Trophoblast cell (in vitro differentiated cells and primary cell): ENCODE measurements at regions not wholly inside any gene's neighbourhood (a gene's known extent, or its start where the extent isn't known, plus 50 kb on each side); places are given as distances from the start of the nearest gene placed in this dataset.

ENCODE experiments used
- DNase-seq, 2 donors: peaks; one replicate each; pipeline ENCODE4 v3.0.0-alpha.2; 2016
- H2AFZ ChIP-seq: 2 replicates; pipeline ENCODE4 v1.6.1; 2013; ENCODE audit warnings: low read length, moderate library complexity, mild to moderate bottlenecking; ENCODE audit not compliant: insufficient read depth, poor library complexity
- H2AK5ac ChIP-seq: 2 replicates; pipeline ENCODE4 v1.6.1; 2013; ENCODE audit warnings: mild to moderate bottlenecking, low read length
- H2BK120ac ChIP-seq: 2 replicates; pipeline ENCODE4 v1.6.1; 2013; ENCODE audit warnings: low read length, mild to moderate bottlenecking, moderate library complexity; ENCODE audit not compliant: insufficient read depth, poor library complexity
- H2BK12ac ChIP-seq: 2 replicates; pipeline ENCODE4 v1.6.1; 2013; ENCODE audit warnings: mild to moderate bottlenecking, low read length, moderate library complexity
- H2BK5ac ChIP-seq: 2 replicates; pipeline ENCODE4 v1.6.1; 2013; ENCODE audit warnings: low read length, low read depth, moderate library complexity, mild to moderate bottlenecking; ENCODE audit not compliant: poor library complexity
- H3K14ac ChIP-seq: 2 replicates; pipeline ENCODE4 v1.6.1; 2013; ENCODE audit warnings: mild to moderate bottlenecking, low read length
- H3K18ac ChIP-seq: 2 replicates; pipeline ENCODE4 v1.6.1; 2013; ENCODE audit warnings: mild to moderate bottlenecking, low read length
- H3K23ac ChIP-seq: 2 replicates; pipeline ENCODE4 v1.6.1; 2013; ENCODE audit warnings: low read length
- H3K27ac ChIP-seq: 2 replicates; pipeline ENCODE4 v1.5.1; 2013; ENCODE audit warnings: low read depth, mild to moderate bottlenecking, inconsistent platforms, low read length, moderate library complexity
- H3K27me3 ChIP-seq: 2 replicates; pipeline ENCODE4 v1.6.1; 2013; ENCODE audit warnings: inconsistent platforms, mild to moderate bottlenecking, low read length, moderate library complexity; ENCODE audit not compliant: insufficient read depth
- H3K36me3 ChIP-seq, 2 experiments: 1 replicate in 1 of 2; 2 replicates in 1 of 2; pipeline ENCODE4 v1.6.1; 2013; ENCODE audit warnings: low read length in 2 of 2, mild to moderate bottlenecking in 2 of 2, moderate library complexity in 1 of 2; ENCODE audit not compliant: insufficient read depth in 2 of 2, control insufficient read depth in 1 of 2
- H3K4ac ChIP-seq: 2 replicates; pipeline ENCODE4 v1.6.1; 2013; ENCODE audit warnings: low read depth, mild to moderate bottlenecking, low read length, moderate library complexity
- H3K4me1 ChIP-seq, 2 experiments: 1 replicate in 1 of 2; 2 replicates in 1 of 2; pipeline ENCODE4 v1.6.1; 2013; ENCODE audit warnings: low read length in 2 of 2, mild to moderate bottlenecking in 2 of 2, moderate library complexity in 1 of 2; ENCODE audit not compliant: insufficient read depth in 2 of 2, control insufficient read depth in 1 of 2
- H3K4me2 ChIP-seq: 2 replicates; pipeline ENCODE4 v1.6.1; 2013; ENCODE audit warnings: inconsistent platforms, mild to moderate bottlenecking, low read length, moderate library complexity
- H3K4me3 ChIP-seq: 2 replicates; pipeline ENCODE4 v1.5.1; 2013; ENCODE audit warnings: mild to moderate bottlenecking, low read depth, low read length, inconsistent platforms
- H3K79me1 ChIP-seq: one replicate; pipeline ENCODE4 v1.6.1; 2013; ENCODE audit warnings: low read length
- H3K79me2 ChIP-seq: 2 replicates; pipeline ENCODE4 v1.6.1; 2013; ENCODE audit warnings: low read length, mild to moderate bottlenecking; ENCODE audit not compliant: control insufficient read depth, insufficient read depth, poor library complexity
- H3K9ac ChIP-seq: 2 replicates; pipeline ENCODE4 v1.6.1; 2013; ENCODE audit warnings: mild to moderate bottlenecking, low read length
- H3K9me3 ChIP-seq: 2 replicates; pipeline ENCODE4 v1.6.1; 2013; ENCODE audit warnings: low read depth, mild to moderate bottlenecking, control low read depth, inconsistent platforms, low read length; ENCODE audit not compliant: insufficient read depth
- H4K12ac ChIP-seq: 2 replicates; pipeline ENCODE4 v1.6.1; 2013; ENCODE audit warnings: low read depth, mild to moderate bottlenecking, low read length, moderate library complexity
- H4K8ac ChIP-seq: 2 replicates; pipeline ENCODE4 v1.6.1; 2013; ENCODE audit warnings: low read depth, mild to moderate bottlenecking, low read length, moderate library complexity
- H4K91ac ChIP-seq: one replicate; pipeline ENCODE4 v1.6.1; 2013; ENCODE audit warnings: low read depth, mild to moderate bottlenecking, low read length, moderate library complexity
- WGBS: extraction: QIAGEN DNeasy Blood & Tissue Kit; methylation state at CpG from one replicate; pipeline ENCODE4 v1.1.7; 2013; ENCODE audit warnings: missing lambda C conversion rate; ENCODE audit not compliant: insufficient read length, insufficient coverage; ENCODE audit errors: extremely low coverage; 5-methylcytosine and 5-hydroxymethylcytosine counted together

- H3K9ac ChIP-seq = no peak overlapping the region
- H3K23ac ChIP-seq = no peak overlapping the region
- no peak overlapping the region for H4K8ac ChIP-seq
- H4K12ac ChIP-seq = no peak overlapping the region
- no peak overlapping the region for H3K14ac ChIP-seq
- H3K79me2 ChIP-seq = no peaks in the 10 kb centered on the region
- H2AK5ac ChIP-seq = no peak overlapping the region
- H3K79me1 ChIP-seq = no peaks in the 10 kb centered on the region
- no peak overlapping the region for H3K4me2 ChIP-seq
- no peak overlapping the region for H3K27ac ChIP-seq
- H3K4me3 ChIP-seq = no peak overlapping the region
- no peaks in the 10 kb centered on the region for H3K9me3 ChIP-seq
- no peak overlapping the region for H3K18ac ChIP-seq
- H3K36me3 ChIP-seq = no peaks in the 10 kb centered on the region
- no peak for DNase-seq
- no peak overlapping the region for H2AFZ ChIP-seq
- H2BK12ac ChIP-seq = no peak overlapping the region
- no peak overlapping the region for H3K4ac ChIP-seq
- no peak overlapping the region for H2BK5ac ChIP-seq
- no peak overlapping the region for H2BK120ac ChIP-seq
- peaks cover 0 to 2% of the 10 kb centered on the region in 2 experiments for H3K4me1 ChIP-seq
- no CpG with 5 or more reads among the region's 2 CpGs for WGBS
- H3K27me3 ChIP-seq = no peaks in the 10 kb centered on the region
- no peak overlapping the region for H4K91ac ChIP-seq
Observed at GRCh38 chr9:74355107-74355506, 142.0 kb upstream of the RORB start.

GRCh38 chr9:74357577-74357976, 139.6 kb upstream of the RORB start:
- no peaks in the 10 kb centered on the region for H3K79me2 ChIP-seq
- no peak overlapping the region for H2BK5ac ChIP-seq
- no peak overlapping the region for H3K9ac ChIP-seq
- no peak overlapping the region for H4K12ac ChIP-seq
- H2BK120ac ChIP-seq = no peak overlapping the region
- DNase-seq = no peak
- H3K4ac ChIP-seq = no peak overlapping the region
- H3K27ac ChIP-seq = no peak overlapping the region
- H4K8ac ChIP-seq = no peak overlapping the region
- no peak overlapping the region for H3K4me2 ChIP-seq
- no peaks in the 10 kb centered on the region for H3K27me3 ChIP-seq
- H2AK5ac ChIP-seq = no peak overlapping the region
- H3K79me1 ChIP-seq = no peaks in the 10 kb centered on the region
- peaks cover 0 to 2% of the 10 kb centered on the region in 2 experiments for H3K4me1 ChIP-seq
- no peak overlapping the region for H4K91ac ChIP-seq
- no peak overlapping the region for H2AFZ ChIP-seq
- H3K18ac ChIP-seq = no peak overlapping the region
- H2BK12ac ChIP-seq = no peak overlapping the region
- H3K4me3 ChIP-seq = no peak overlapping the region
- H3K36me3 ChIP-seq = no peaks in the 10 kb centered on the region
- WGBS = no CpG with 5 or more reads among the region's 2 CpGs
- H3K14ac ChIP-seq = no peak overlapping the region
- no peaks in the 10 kb centered on the region for H3K9me3 ChIP-seq
- no peak overlapping the region for H3K23ac ChIP-seq

- H4K91ac ChIP-seq = no peak overlapping the region
- DNase-seq = no peak
- no peak overlapping the region for H4K12ac ChIP-seq
- no peak overlapping the region for H4K8ac ChIP-seq
- no peaks in the 10 kb centered on the region for H3K9me3 ChIP-seq
- H3K79me1 ChIP-seq = no peaks in the 10 kb centered on the region
- H3K79me2 ChIP-seq = no peaks in the 10 kb centered on the region
- H3K4me2 ChIP-seq = no peak overlapping the region
- H3K4ac ChIP-seq = no peak overlapping the region
- H3K9ac ChIP-seq = no peak overlapping the region
- H3K36me3 ChIP-seq = no peaks in the 10 kb centered on the region
- H3K4me1 ChIP-seq = peaks cover 0 to 2% of the 10 kb centered on the region in 2 experiments
- no peak overlapping the region for H2BK12ac ChIP-seq
- no peak overlapping the region for H3K23ac ChIP-seq
- H3K14ac ChIP-seq = no peak overlapping the region
- no peak overlapping the region for H2BK120ac ChIP-seq
- no peak overlapping the region for H2AK5ac ChIP-seq
- WGBS = no CpG with 5 or more reads among the region's 4 CpGs
- H3K4me3 ChIP-seq = no peak overlapping the region
- no peak overlapping the region for H3K27ac ChIP-seq
- H2AFZ ChIP-seq = no peak overlapping the region
- H3K27me3 ChIP-seq = no peaks in the 10 kb centered on the region
- no peak overlapping the region for H2BK5ac ChIP-seq
- no peak overlapping the region for H3K18ac ChIP-seq
Observed at GRCh38 chr9:74358959-74359358, 138.2 kb upstream of the RORB start.

- Histone ChIP-seq H3K79me1 (no peaks in the 10 kb centered on the region), H3K27me3 (no peaks in the 10 kb centered on the region), H2BK120ac (no peak overlapping the region), H3K4me3 (no peak overlapping the region), H3K4me2 (no peak overlapping the region), H2BK5ac (no peak overlapping the region), H3K79me2 (no peaks in the 10 kb centered on the region), H3K4ac (no peak overlapping the region), H3K9ac (no peak overlapping the region), H2BK12ac (no peak overlapping the region), H3K23ac (no peak overlapping the region), H3K14ac (no peak overlapping the region), H3K4me1 (peaks cover 0 to 2% of the 10 kb centered on the region in 2 experiments), H4K8ac (no peak overlapping the region), H3K36me3 (no peaks in the 10 kb centered on the region), H3K18ac (no peak overlapping the region), H4K91ac (no peak overlapping the region), H2AK5ac (no peak overlapping the region), H3K27ac (no peak overlapping the region), H3K9me3 (no peaks in the 10 kb centered on the region), H4K12ac (no peak overlapping the region), H2AFZ (no peak overlapping the region)
- no CpG with 5 or more reads among the region's 1 CpG for WGBS
- DNase-seq = no peak
Observed at GRCh38 chr9:74361508-74361907, 135.6 kb upstream of the RORB start.
